GM18508 (cell line): ENCODE measurements at regions not wholly inside any gene's neighbourhood (a gene's known extent, or its start where the extent isn't known, plus 50 kb on each side); places are given as distances from the start of the nearest gene placed in this dataset.

ENCODE experiments used
- ATAC-seq: cut with Tn5 transposase; IDR thresholded peaks from one replicate; pipeline ENCODE4 v1.9.1; 2021; ENCODE audit warnings: moderate number of reproducible peaks; ENCODE audit not compliant: insufficient read depth, unreplicated experiment

- ATAC-seq: no peak
These were observed 446.5 kb downstream of the INHBA start for GRCh38 chr7:41256186-41256945.

- ATAC-seq: no peak
These were observed 447.2 kb downstream of the INHBA start for GRCh38 chr7:41255716-41256115.

DNA sequence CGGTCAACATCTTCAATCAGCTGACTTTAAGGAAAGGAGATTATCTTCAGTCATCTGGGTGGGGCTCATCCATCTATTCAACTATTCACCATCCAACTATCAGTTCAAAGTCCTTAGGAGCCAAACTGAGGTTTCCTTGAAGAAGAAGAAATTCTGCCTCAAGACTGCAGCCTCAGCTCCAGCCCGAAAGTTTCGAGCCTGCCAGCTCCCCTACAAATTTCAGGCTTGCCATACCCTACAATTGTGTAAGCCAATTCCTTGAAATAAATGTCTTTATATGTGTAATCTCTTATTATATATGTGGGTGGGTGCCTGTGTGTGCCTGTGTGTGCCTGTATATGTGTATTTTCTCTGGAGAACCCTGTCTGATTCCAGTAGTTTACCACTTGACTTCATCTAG, 447.8 kb downstream of the INHBA start:
- no peak for ATAC-seq

GRCh38 chr7:41252957-41253356, 449.9 kb downstream of the INHBA start:
- ATAC-seq: no peak

GRCh38 chr7:41252551-41252950, 450.3 kb downstream of the INHBA start:
- ATAC-seq: no peak

DNA sequence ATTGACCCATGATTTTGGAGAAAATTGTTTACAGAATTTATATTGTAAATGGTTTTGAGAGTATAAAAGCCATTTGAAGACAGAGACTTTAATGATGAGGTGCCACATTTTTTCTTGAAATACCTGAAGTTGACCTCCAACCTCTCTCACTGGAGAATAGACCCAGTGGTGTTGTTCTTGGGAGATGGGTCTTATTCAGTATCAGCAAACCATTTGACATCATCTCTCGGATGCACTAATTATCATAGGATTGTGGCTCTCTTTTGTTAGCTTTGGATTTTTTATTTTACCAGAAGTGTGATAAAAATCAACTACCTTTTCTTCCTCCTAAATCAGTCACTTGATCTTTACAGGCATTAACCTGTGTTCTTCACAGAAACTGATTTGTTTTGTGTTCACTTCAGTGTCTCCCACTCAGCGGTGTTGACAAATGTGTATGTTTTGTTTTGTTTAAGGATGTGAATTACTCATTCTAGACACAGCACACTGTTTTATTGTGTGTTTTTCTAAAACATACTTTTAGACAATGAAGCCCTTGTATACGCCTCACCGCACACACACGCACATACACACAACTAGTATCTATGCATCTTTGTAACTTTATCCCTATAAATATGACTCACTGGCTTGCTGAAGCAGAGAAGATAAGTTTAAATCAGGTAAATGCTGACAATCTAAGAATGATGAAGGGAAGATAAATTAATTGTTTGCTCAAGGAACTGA, 455.6 kb downstream of the INHBA start:
- no peak for ATAC-seq

- no peak for ATAC-seq
These were observed 457.0 kb downstream of the INHBA start for GRCh38 chr7:41245916-41246315.

DNA sequence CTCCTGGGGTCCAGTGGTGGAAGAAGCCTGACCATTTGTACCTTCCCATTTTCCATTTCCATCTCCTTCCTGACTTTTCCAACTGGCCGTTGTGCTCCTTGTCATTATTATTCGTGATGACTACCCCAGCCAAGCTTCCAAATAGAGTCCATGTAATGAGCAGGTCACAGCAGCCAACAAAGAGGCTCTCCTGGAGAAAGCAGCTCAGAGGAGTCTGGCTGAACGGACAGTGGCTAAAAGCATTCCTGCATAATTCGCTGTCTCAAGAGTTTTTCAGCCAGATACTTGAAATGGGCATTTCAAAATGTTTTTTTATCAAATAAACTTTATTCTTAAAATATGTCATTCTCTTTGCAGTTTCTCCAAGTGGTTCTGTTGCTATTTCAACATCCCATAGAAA, 458.6 kb downstream of the INHBA start:
- no peak for ATAC-seq

GRCh38 chr7:41241641-41242040, 461.2 kb downstream of the INHBA start:
- ATAC-seq: no peak

- ATAC-seq: no peak
These were observed 463.3 kb downstream of the INHBA start for GRCh38 chr7:41239596-41239995.

GRCh38 chr7:41238851-41239331, 464.0 kb downstream of the INHBA start:
- no peak for ATAC-seq

DNA sequence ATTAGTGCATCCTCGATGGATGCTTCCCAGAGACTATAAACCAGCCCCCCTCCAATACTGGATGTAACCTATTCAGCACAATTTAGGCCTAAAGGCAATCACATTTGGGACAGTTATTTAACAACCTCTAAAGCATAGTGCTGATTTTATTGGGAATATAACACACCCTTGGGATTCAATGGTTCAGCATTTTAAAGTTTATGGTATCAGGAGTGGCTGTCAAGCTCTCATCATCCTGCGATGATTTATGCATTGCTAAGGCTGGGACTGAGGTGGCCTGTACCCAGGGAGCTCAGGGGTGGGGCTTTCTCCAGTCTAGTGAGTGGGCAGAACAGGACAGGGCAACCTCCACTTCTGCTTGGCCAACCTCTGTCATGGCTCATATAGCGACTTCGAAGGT, 464.9 kb downstream of the INHBA start:
- no peak for ATAC-seq

DNA sequence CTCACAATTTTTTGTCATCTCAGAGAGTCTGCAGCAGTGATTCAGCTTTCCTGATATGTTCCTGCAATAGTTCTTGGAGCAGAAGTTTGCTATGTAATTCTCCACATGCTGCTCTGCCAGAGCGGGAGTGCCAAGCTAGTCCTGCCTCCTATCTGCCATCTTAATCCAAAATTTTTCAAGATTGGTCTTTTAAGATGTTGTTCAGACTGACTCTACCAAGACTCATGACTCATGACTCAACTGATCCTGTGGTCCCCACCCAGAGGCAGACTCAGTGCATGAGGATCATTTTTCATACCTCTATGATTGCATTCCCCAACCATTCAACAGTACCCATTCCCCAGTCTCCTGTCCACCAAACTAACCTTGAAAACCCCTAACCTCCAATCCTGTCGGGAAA, 470.8 kb downstream of the INHBA start:
- no peak for ATAC-seq

GRCh38 chr7:41224063-41224763, 478.7 kb downstream of the INHBA start:
- no peak for ATAC-seq

DNA sequence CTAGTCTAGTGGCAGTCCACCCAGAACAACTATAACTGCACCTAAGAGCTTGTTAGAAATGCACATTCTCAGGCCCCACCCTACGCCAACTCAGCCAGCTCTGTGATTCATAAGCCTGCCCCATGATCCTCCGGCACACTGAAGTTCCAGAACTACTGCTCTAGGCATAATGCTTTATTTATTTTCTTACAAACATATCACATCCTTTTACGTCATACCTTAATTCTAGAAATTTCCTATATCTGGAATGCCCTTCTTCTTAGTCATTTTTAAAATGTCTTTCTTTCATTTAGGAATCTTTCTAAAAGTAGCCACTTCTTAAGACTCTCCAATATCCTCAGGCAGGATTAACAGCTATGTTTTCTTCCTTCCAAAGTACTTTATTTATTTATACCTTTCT, 480.1 kb downstream of the INHBA start:
- no peak for ATAC-seq

GRCh38 chr7:41220266-41220665, 482.6 kb downstream of the INHBA start:
- no peak for ATAC-seq

DNA sequence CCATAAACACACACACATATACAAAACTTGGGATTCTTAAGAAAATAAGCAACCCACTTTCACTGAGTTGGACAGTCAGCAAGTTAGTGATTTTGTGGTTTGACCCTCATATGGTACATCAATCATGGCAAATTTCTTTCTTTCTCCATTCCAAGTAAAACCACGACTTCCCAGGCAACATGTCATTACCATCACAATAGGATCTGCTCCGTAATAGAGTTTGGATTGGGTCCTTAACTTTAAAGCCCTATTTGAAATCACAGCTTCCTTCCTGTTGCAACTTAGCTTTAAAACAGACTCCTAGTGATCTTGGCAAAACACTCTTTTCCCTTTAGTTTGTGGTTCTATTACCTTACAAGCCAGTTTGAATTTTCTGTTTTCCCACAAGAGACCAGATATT, 483.6 kb downstream of the INHBA start:
- no peak for ATAC-seq

DNA sequence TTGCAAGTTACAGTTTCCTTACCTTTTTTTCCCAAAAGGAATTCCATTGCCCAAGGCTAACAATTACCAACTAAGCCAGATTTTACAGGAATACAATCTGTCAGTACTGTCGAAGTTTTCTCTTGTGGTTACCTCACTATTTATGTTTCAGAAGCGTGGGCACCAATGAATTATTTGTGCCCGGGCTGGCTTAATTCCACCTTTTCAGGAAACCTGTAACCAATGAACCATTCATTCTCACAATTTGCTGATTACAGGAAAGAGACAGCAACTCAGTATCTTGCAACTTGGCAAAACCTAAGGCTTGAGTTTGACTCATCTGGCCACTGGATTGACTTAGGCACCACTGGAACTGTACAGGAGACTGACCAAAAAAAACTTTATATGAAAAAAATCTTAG, 485.6 kb downstream of the INHBA start:
- ATAC-seq: no peak

DNA sequence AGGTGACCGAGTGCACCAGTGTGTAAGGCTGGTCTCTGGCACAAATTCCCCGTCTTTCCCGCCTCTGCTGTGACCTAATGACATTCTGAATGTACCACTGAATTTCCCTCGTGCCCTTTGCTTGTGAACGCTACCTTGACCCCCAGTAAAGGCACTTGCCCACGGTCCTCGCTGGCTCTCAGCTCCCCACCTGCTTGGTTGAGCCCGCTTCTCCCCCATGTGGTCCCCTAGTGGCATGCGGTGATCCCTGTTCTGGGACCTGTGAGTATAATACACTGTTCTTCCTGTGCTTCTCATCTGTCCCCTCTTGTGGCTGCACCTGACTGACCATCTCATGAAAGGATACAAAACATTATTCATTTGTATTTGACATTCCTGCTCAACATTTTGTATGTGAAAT, 495.7 kb downstream of the INHBA start:
- no peak for ATAC-seq

DNA sequence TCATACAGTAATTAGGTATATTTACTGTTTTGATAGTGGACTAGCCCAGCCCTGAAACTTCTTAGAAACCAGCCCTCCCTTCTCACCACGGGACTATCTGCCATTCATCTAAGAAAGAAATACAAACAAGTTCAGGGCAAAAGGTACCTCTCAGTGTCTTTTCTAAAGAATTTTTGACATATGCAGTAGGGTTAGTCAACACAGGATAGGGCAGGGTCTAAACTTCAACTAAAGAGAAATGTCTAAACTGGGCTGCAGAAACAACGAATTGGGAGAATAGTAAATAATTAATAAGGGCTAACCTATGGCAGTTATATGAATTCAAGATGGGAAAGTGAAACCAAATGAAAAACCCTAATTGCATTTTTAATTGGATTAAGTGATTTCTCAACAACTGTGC, 496.6 kb downstream of the INHBA start:
- ATAC-seq: peak; percentile 35

GRCh38 chr7:41205600-41205999, 497.3 kb downstream of the INHBA start:
- ATAC-seq: peak; percentile 80
